GM21737 (cell line): ENCODE measurements at regions not wholly inside any gene's neighbourhood (a gene's known extent, or its start where the extent isn't known, plus 50 kb on each side); places are given as distances from the start of the nearest gene placed in this dataset.
"Not testable (repeated sequence)": the region's sequence is repeated elsewhere in the genome, so short reads cannot be mapped to it uniquely, and the experiment has no call there.

Experiments used
- ATAC-seq: cut with Tn5 transposase; IDR thresholded peaks from one replicate; pipeline ENCODE4 v1.9.1; 2021; ENCODE audit warnings: mild to moderate bottlenecking, moderate library complexity; ENCODE audit not compliant: unreplicated experiment

- no peak for ATAC-seq
Measured at GRCh38 chr6:134584847-134585516, 267.1 kb upstream of the SGK1 start.

- no peak for ATAC-seq
Measured at GRCh38 chr6:134577998-134578397, 260.1 kb upstream of the SGK1 start.

- ATAC-seq = no peak
Measured at GRCh38 chr6:134575221-134575620, 257.3 kb upstream of the SGK1 start.

- ATAC-seq = no peak
Measured at GRCh38 chr6:134574491-134574890, 256.6 kb upstream of the SGK1 start.

GRCh38 chr6:134569996-134570395 is 252.1 kb upstream of the SGK1 start:
- not testable (repeated sequence) for ATAC-seq

GRCh38 chr6:134564705-134565104 is 246.8 kb upstream of the SGK1 start:
- no peak for ATAC-seq

- ATAC-seq = no peak
Measured at GRCh38 chr6:134560019-134560418, 242.1 kb upstream of the SGK1 start.

- ATAC-seq = no peak
Measured at GRCh38 chr6:134557509-134557908, 239.6 kb upstream of the SGK1 start.

- no peak for ATAC-seq
Measured at GRCh38 chr6:134555672-134556071, 237.8 kb upstream of the SGK1 start.

- ATAC-seq = no peak
Measured at GRCh38 chr6:134553936-134554335, 236.0 kb upstream of the SGK1 start.

- ATAC-seq = no peak
Measured at GRCh38 chr6:134551245-134551960, 233.5 kb upstream of the SGK1 start.

GRCh38 chr6:134550604-134551003 is 232.7 kb upstream of the SGK1 start:
- ATAC-seq = no peak

GRCh38 chr6:134549854-134550253 is 231.9 kb upstream of the SGK1 start:
- ATAC-seq = no peak

- ATAC-seq = no peak
Measured at GRCh38 chr6:134546962-134547645, 229.2 kb upstream of the SGK1 start.

- no peak for ATAC-seq
Measured at GRCh38 chr6:134544737-134545136, 226.8 kb upstream of the SGK1 start.

- no peak for ATAC-seq
Measured at GRCh38 chr6:134543128-134543527, 225.2 kb upstream of the SGK1 start.

- no peak for ATAC-seq
Measured at GRCh38 chr6:134541001-134541400, 223.1 kb upstream of the SGK1 start.

GRCh38 chr6:134539865-134540323 is 222.0 kb upstream of the SGK1 start:
- ATAC-seq = no peak

- ATAC-seq = not testable (repeated sequence)
Measured at GRCh38 chr6:134537765-134538164, 219.9 kb upstream of the SGK1 start.

GRCh38 chr6:134537146-134537555 is 219.2 kb upstream of the SGK1 start:
- ATAC-seq = no peak

GRCh38 chr6:134535831-134536230 is 217.9 kb upstream of the SGK1 start:
- no peak for ATAC-seq

- no peak for ATAC-seq
Measured at GRCh38 chr6:134534708-134535149, 216.8 kb upstream of the SGK1 start.
